B cell (primary cell): ENCODE measurements at regions not wholly inside any gene's neighbourhood (a gene's known extent, or its start where the extent isn't known, plus 50 kb on each side); places are given as distances from the start of the nearest gene placed in this dataset.

Experiments
- ATAC-seq: fragments of 200-7000 bp; cut with Tn5 transposase; one replicate; pipeline ENCODE4 v1.10.0; 2021; ENCODE audit warnings: low read depth, mild to moderate bottlenecking, moderate number of reproducible peaks, moderate library complexity
- CTCF ChIA-PET: fragments of 350-600 bp; sonication (Branson Sonifier 250); formaldehyde crosslinking; loops from one replicate; lab custom pipeline; 2021; ENCODE audit warnings: antibody characterized with exemption, inconsistent platforms; lab: Charles Lee
- POLR2A ChIA-PET: fragments of 350-600 bp; sonication (Branson Sonifier 250); formaldehyde crosslinking; loops from one replicate; lab custom pipeline; 2021; ENCODE audit warnings: antibody characterized with exemption; lab: Charles Lee
- DNase-seq: peaks from one replicate; pipeline ENCODE4 v3.0.0; 2013
- H2AFZ ChIP-seq: 2 replicates; pipeline ENCODE4 v1.6.1; 2012; ENCODE audit warnings: mild to moderate bottlenecking, low read depth, low read length; ENCODE audit not compliant: insufficient read depth, poor library complexity, severe bottlenecking
- H3K27ac ChIP-seq, 2 donors: 1 replicate in 1 of 2; 2 replicates in 1 of 2; pipeline ENCODE4 v1.5.1; 2012 to 2013; ENCODE audit warnings: low read length in 2 of 2, mild to moderate bottlenecking in 2 of 2, moderate library complexity in 1 of 2
- H3K27me3 ChIP-seq, 4 experiments: fragments of 200-600 bp in 1 of 4; sonication (generic) in 1 of 4; replicated peaks in 1 of 4; 1 replicate in 2 of 4; 2 replicates in 2 of 4; pipeline versions ENCODE4 v1.6.1 to v1.7.0; 2013 to 2016; ENCODE audit warnings: low read length in 3 of 4, mild to moderate bottlenecking in 2 of 4, mixed read lengths in 1 of 4, moderate library complexity in 1 of 4; ENCODE audit not compliant: insufficient read depth in 4 of 4, control insufficient read depth in 3 of 4; ENCODE audit errors: control extremely low read depth in 1 of 4
- H3K36me3 ChIP-seq, 2 experiments: replicated peaks in 1 of 2; 1 replicate in 1 of 2; 2 replicates in 1 of 2; pipeline versions ENCODE4 v1.6.1 to v1.7.1; 2013; ENCODE audit warnings: low read length in 1 of 2; ENCODE audit not compliant: insufficient read depth in 2 of 2, control insufficient read depth in 1 of 2; ENCODE audit errors: control extremely low read depth in 1 of 2, extremely low read depth in 1 of 2
- H3K4me1 ChIP-seq, 2 donors: fragments of 200-600 bp in 1 of 2; sonication (generic) in 1 of 2; 1 replicate in 1 of 2; 2 replicates in 1 of 2; pipeline versions ENCODE4 v1.5.1 to v1.6.1; 2013 to 2017; ENCODE audit warnings: low read length in 2 of 2; ENCODE audit not compliant: control insufficient read depth in 2 of 2, insufficient read depth in 2 of 2
- H3K4me2 ChIP-seq: replicated peaks from 2 replicates; pipeline ENCODE3; 2012; ENCODE audit warnings: mild to moderate bottlenecking, low read depth, low read length; ENCODE audit not compliant: poor library complexity, severe bottlenecking
- H3K4me3 ChIP-seq, 5 experiments: fragments of 200-600 bp in 1 of 5; sonication (generic) in 1 of 5; 1 replicate in 3 of 5; 2 replicates in 2 of 5; pipeline versions ENCODE4 v1.5.1 to v1.7.0; 2011 to 2016; ENCODE audit warnings: low read length in 4 of 5, mild to moderate bottlenecking in 4 of 5, low read depth in 2 of 5, control low read depth in 1 of 5, moderate library complexity in 1 of 5; ENCODE audit not compliant: insufficient read depth in 1 of 5; ENCODE audit errors: control extremely low read depth in 1 of 5, extremely low read depth in 1 of 5
- H3K79me2 ChIP-seq: fragments of 200-600 bp; sonication (generic); one replicate; pipeline ENCODE4 v1.6.0; 2016; ENCODE audit warnings: low read length; ENCODE audit not compliant: control insufficient read depth, insufficient read depth
- H3K9ac ChIP-seq: fragments of 200-600 bp; sonication (generic); 2 replicates; pipeline ENCODE4 v1.6.1; 2017; ENCODE audit warnings: mild to moderate bottlenecking, low read length, moderate library complexity
- H3K9me3 ChIP-seq, 3 donors: one replicate each; pipeline versions ENCODE4 v1.6.1 to v1.7.1; 2013; ENCODE audit warnings: low read length in 2 of 3; ENCODE audit not compliant: control insufficient read depth in 2 of 3, insufficient read depth in 1 of 3; ENCODE audit errors: control extremely low read depth in 1 of 3
- H4K20me1 ChIP-seq: 2 replicates; pipeline ENCODE4 v1.6.0; 2012; ENCODE audit warnings: mild to moderate bottlenecking, low read length; ENCODE audit not compliant: insufficient read depth, control insufficient read depth, poor library complexity, severe bottlenecking
- H3K27ac Mint-ChIP-seq: one replicate; pipeline ENCODE4 v1.8.0; 2021; ENCODE audit warnings: mixed read lengths
- H3K27me3 Mint-ChIP-seq: one replicate; pipeline ENCODE4 v1.8.0; 2021; ENCODE audit warnings: mixed read lengths
- H3K4me1 Mint-ChIP-seq: one replicate; pipeline ENCODE4 v1.8.0; 2021; ENCODE audit warnings: mixed read lengths
- H3K4me3 Mint-ChIP-seq: one replicate; pipeline ENCODE4 v1.8.0; 2021; ENCODE audit warnings: mixed read lengths
- H3K9me3 Mint-ChIP-seq: one replicate; pipeline ENCODE4 v1.8.0; 2022; ENCODE audit warnings: mixed read lengths; ENCODE audit not compliant: insufficient read depth
- EZH2 ChIP-seq: IDR thresholded peaks from 2 replicates; pipeline ENCODE4 v1.6.1; 2012; ENCODE audit warnings: borderline replicate concordance, low read depth, mild to moderate bottlenecking, moderate library complexity, low read length; ENCODE audit not compliant: insufficient read depth, poor library complexity, severe bottlenecking
- WGBS: methylation state at CpG from one replicate; pipeline ENCODE4 v1.1.5; 2013; ENCODE audit warnings: missing lambda C conversion rate; ENCODE audit not compliant: insufficient coverage; 5-methylcytosine and 5-hydroxymethylcytosine counted together
- intact Hi-C: fragments of 100-400 bp; cut with micrococcal nuclease; formaldehyde crosslinking; loops from one replicate; pipeline ENCODE4 v1.10.0; 2022
- TF ChIP-seq, protein P1 (sequence below): fragments of 200-600 bp; IDR thresholded peaks from one replicate; pipeline ENCODE4 v1.8.0; 2022; ENCODE audit warnings: antibody characterized with exemption, mild to moderate bottlenecking

DNA sequence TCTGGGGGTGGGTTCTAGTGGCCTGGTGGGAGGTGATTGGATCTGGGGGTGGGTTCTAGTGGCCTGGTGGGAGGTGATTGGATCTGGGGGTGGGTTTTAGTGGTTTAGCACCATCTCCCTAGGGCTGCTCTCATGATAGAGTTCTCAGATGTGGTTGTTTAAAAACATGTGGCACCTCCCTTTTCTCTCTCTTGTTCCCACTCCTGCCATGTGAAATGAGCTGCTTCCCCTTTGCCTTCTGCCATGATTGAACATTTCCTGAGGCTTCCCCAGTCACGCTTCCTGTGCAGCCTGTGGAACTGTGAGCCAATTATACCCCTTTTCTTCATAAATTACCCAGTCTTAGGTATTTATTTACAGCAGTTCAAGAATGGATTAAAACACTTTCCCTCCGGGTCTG, 327.3 kb upstream of the AJAP1 start:
- ChIA-PET CTCF (no interaction called here), POLR2A (no interaction called here)
- H3K9me3 Mint-ChIP-seq = no peaks in the 10 kb centered on the region
- DNase-seq (no peak), ATAC-seq (no peak)
- no peaks in the 10 kb centered on the region for H3K27me3 ChIP-seq
- H3K4me3 ChIP-seq = no peak overlapping the region
- H3K4me1 ChIP-seq = no peaks in the 10 kb centered on the region
- H3K27ac Mint-ChIP-seq = no peak overlapping the region
- no peak overlapping the region for H3K9ac ChIP-seq
- peaks cover 9% of the 10 kb centered on the region for H3K27me3 Mint-ChIP-seq
- H4K20me1 ChIP-seq = no peaks in the 10 kb centered on the region
- H3K4me2 ChIP-seq = no peak overlapping the region
- peaks cover 0 to 26% (median 2%) of the 10 kb centered on the region in 3 donors for H3K9me3 ChIP-seq
- H3K4me3 Mint-ChIP-seq = no peak overlapping the region
- no peaks in the 10 kb centered on the region for H3K36me3 ChIP-seq
- no peaks in the 10 kb centered on the region for H3K79me2 ChIP-seq
- no peaks in the 10 kb centered on the region for H3K4me1 Mint-ChIP-seq
- H2AFZ ChIP-seq = no peak overlapping the region
- intact Hi-C loops = no loop called here
- WGBS = 40% methylated on average over 2 of the region's 2 CpGs
- TF ChIP-seq, protein P1, sequence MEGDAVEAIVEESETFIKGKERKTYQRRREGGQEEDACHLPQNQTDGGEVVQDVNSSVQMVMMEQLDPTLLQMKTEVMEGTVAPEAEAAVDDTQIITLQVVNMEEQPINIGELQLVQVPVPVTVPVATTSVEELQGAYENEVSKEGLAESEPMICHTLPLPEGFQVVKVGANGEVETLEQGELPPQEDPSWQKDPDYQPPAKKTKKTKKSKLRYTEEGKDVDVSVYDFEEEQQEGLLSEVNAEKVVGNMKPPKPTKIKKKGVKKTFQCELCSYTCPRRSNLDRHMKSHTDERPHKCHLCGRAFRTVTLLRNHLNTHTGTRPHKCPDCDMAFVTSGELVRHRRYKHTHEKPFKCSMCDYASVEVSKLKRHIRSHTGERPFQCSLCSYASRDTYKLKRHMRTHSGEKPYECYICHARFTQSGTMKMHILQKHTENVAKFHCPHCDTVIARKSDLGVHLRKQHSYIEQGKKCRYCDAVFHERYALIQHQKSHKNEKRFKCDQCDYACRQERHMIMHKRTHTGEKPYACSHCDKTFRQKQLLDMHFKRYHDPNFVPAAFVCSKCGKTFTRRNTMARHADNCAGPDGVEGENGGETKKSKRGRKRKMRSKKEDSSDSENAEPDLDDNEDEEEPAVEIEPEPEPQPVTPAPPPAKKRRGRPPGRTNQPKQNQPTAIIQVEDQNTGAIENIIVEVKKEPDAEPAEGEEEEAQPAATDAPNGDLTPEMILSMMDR = no peak
- no peak overlapping the region for H3K27ac ChIP-seq

DNA sequence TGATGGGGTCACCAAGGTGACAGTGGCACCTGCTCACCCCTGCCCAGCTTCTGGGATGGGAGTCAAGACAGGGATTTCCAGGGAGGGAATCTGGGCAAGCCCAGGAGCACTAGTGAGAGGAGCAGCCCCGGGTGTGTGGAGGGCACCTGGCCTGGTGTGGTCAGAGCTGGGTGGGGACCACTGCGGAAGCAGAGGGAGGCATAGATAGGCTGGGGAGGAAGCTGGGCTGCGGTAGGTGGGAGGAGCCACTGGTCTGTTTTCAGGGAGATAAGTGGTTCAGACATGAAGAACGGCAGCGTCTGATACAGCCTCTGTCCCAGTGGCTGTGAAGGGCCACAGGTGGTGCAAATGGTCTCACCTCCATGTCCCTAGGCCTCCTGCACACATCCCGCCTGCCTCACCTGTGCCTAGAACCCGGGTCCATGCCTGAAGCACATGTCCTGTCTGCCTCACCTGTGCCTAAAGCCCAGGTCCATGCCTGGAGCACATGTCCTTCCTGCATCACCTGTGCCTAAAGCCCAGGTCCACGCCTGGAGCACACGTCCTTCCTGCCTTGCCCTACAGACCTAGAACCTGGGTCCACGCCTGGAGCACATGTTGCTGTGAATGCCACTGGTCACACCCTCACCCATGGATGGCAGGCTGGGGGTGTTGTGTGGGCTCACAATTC, 325.9 kb upstream of the AJAP1 start:
- ATAC-seq = no peak
- intact Hi-C loops = no loop called here
- POLR2A ChIA-PET = no interaction called here

More for the DNA sequence above, 325.9 kb upstream of the AJAP1 start:
- Mint-ChIP-seq H3K27ac (no peak overlapping the region), H3K4me1 (no peaks in the 10 kb centered on the region), H3K9me3 (no peaks in the 10 kb centered on the region), H3K27me3 (peaks cover 9% of the 10 kb centered on the region), H3K4me3 (no peak overlapping the region)
- Histone ChIP-seq H3K4me3 (no peak overlapping the region), H3K4me1 (no peaks in the 10 kb centered on the region), H4K20me1 (no peaks in the 10 kb centered on the region), H3K27me3 (no peaks in the 10 kb centered on the region), H2AFZ (no peak overlapping the region), H3K4me2 (no peak overlapping the region), H3K36me3 (no peaks in the 10 kb centered on the region), H3K79me2 (no peaks in the 10 kb centered on the region), H3K27ac (no peak overlapping the region), H3K9ac (no peak overlapping the region), H3K9me3 (peaks cover 0 to 18% (median 0%) of the 10 kb centered on the region in 3 donors)
- no peak for DNase-seq
- TF ChIP-seq, protein P1 = no peak
- TF ChIP-seq EZH2 = no peak
- CTCF ChIA-PET = no interaction called here
- WGBS = 54% methylated on average over 9 of the region's 10 CpGs
